H1 (cell line): ENCODE measurements at regions not wholly inside any gene's neighbourhood (a gene's known extent, or its start where the extent isn't known, plus 50 kb on each side); places are given as distances from the start of the nearest gene placed in this dataset.

Experiments
- CTCF ChIA-PET: fragments of 300-600 bp; sonication (Branson Sonifier 250); formaldehyde crosslinking; loops from one replicate; lab custom pipeline; 2021; ENCODE audit not compliant: partially characterized antibody; lab: Charles Lee
- POLR2A ChIA-PET: fragments of 300-600 bp; sonication (Branson Sonifier 250); formaldehyde crosslinking; loops from one replicate; lab custom pipeline; 2021; ENCODE audit warnings: inconsistent platforms; ENCODE audit not compliant: partially characterized antibody; lab: Charles Lee
- DNase-seq, 2 experiments: peaks; one replicate each; pipeline versions ENCODE4 v3.0.0 to v3.0.0-alpha.2; 2010 to 2022; ENCODE audit warnings: low spot score in 2 of 2, low read depth in 1 of 2, mixed read lengths in 1 of 2
- FAIRE-seq: peaks from 2 replicates; lab custom pipeline; 2011; peaks lifted over from hg19 to GRCh38; lab: Jason Lieb, UNC
- H2AFZ ChIP-seq: 2 replicates; pipeline ENCODE4 v1.8.1; 2012; ENCODE audit warnings: low read length, inconsistent platforms
- H2AK5ac ChIP-seq: 2 replicates; pipeline ENCODE4 v1.6.1; 2013; ENCODE audit warnings: low read depth, low read length
- H2BK120ac ChIP-seq: replicated peaks from 2 replicates; pipeline ENCODE3; 2013; ENCODE audit warnings: low read depth, low read length, inconsistent platforms
- H2BK12ac ChIP-seq: 2 replicates; pipeline ENCODE4 v1.6.1; 2013; ENCODE audit warnings: low read depth, low read length
- H2BK15ac ChIP-seq: 2 replicates; pipeline ENCODE4 v1.6.1; 2013; ENCODE audit warnings: low read length
- H2BK20ac ChIP-seq: 2 replicates; pipeline ENCODE4 v1.6.1; 2013; ENCODE audit warnings: low read length
- H2BK5ac ChIP-seq: 2 replicates; pipeline ENCODE4 v1.6.1; 2013; ENCODE audit warnings: low read depth, low read length
- H3K14ac ChIP-seq: 2 replicates; pipeline ENCODE4 v1.6.1; 2013; ENCODE audit warnings: inconsistent platforms; ENCODE audit not compliant: insufficient read length
- H3K18ac ChIP-seq: 2 replicates; pipeline ENCODE4 v1.6.1; 2013; ENCODE audit warnings: low read length; ENCODE audit errors: extremely low read depth
- H3K23ac ChIP-seq: 2 replicates; pipeline ENCODE4 v1.6.1; 2013; ENCODE audit warnings: inconsistent platforms; ENCODE audit not compliant: insufficient read length
- H3K23me2 ChIP-seq: 2 replicates; pipeline ENCODE4 v1.6.1; 2013; ENCODE audit warnings: low read depth, low read length
- H3K27ac ChIP-seq: 2 replicates; pipeline ENCODE4 v1.6.1; 2011; ENCODE audit warnings: low read depth, low read length, inconsistent platforms
- H3K27me3 ChIP-seq, 4 experiments: replicated peaks in 1 of 4; 1 replicate in 1 of 4; 2 replicates in 3 of 4; pipeline versions ENCODE4 v1.6.1 to v1.8.1; 2011 to 2013; ENCODE audit warnings: low read length in 3 of 4, mild to moderate bottlenecking in 3 of 4, inconsistent platforms in 2 of 4, mixed read lengths in 2 of 4, moderate library complexity in 1 of 4; ENCODE audit not compliant: control insufficient read depth in 3 of 4, insufficient read depth in 3 of 4; ENCODE audit errors: extremely low read depth in 1 of 4
- H3K36me3 ChIP-seq, 4 experiments: 2 replicates each; pipeline versions ENCODE4 v1.6.1 to v1.8.1; 2011 to 2013; ENCODE audit warnings: mild to moderate bottlenecking in 4 of 4, low read length in 3 of 4, moderate library complexity in 2 of 4, control low read depth in 1 of 4, inconsistent platforms in 1 of 4; ENCODE audit not compliant: insufficient read depth in 4 of 4, control insufficient read depth in 2 of 4
- H3K4ac ChIP-seq: replicated peaks from 2 replicates; pipeline ENCODE3; 2013; ENCODE audit warnings: low read length, low read depth, mixed read lengths, inconsistent platforms; ENCODE audit not compliant: insufficient read length
- H3K4me1 ChIP-seq, 4 experiments: replicated peaks in 1 of 4; 1 replicate in 1 of 4; 2 replicates in 3 of 4; pipeline versions ENCODE4 v1.6.1 to v1.8.1; 2011 to 2013; ENCODE audit warnings: low read length in 3 of 4, inconsistent platforms in 2 of 4, mixed read lengths in 1 of 4; ENCODE audit not compliant: insufficient read depth in 4 of 4, control insufficient read depth in 3 of 4
- H3K4me2 ChIP-seq, 2 experiments: 2 replicates each; pipeline versions ENCODE4 v1.6.1 to v1.8.1; 2011 to 2013; ENCODE audit warnings: low read depth in 2 of 2, low read length in 2 of 2, control low read depth in 1 of 2, inconsistent platforms in 1 of 2, mild to moderate bottlenecking in 1 of 2; ENCODE audit not compliant: insufficient read depth in 1 of 2
- H3K4me3 ChIP-seq, 4 experiments: fragments of 200-600, 300-600 bp in 1 of 4; sonication (generic), shearing (Covaris generic), sonication (Bioruptor Twin) in 1 of 4; 2 replicates each; pipeline versions ENCODE4 v1.5.1 to v1.8.1; 2011 to 2016; ENCODE audit warnings: low read length in 4 of 4, low read depth in 3 of 4, control low read depth in 2 of 4, inconsistent platforms in 2 of 4, mild to moderate bottlenecking in 2 of 4, mixed read lengths in 1 of 4, moderate library complexity in 1 of 4; ENCODE audit not compliant: insufficient read depth in 2 of 4; ENCODE audit errors: extremely low read depth in 1 of 4
- H3K56ac ChIP-seq: replicated peaks from 2 replicates; pipeline ENCODE3; 2013; ENCODE audit warnings: low read depth, mild to moderate bottlenecking, mixed read lengths, low read length, inconsistent platforms; ENCODE audit not compliant: insufficient read length
- H3K79me1 ChIP-seq: 2 replicates; pipeline ENCODE4 v1.6.1; 2013; ENCODE audit warnings: low read depth, low read length, control low read depth
- H3K79me2 ChIP-seq, 2 experiments: 2 replicates each; pipeline versions ENCODE4 v1.6.1 to v1.8.1; 2012 to 2013; ENCODE audit warnings: low read length in 2 of 2, mild to moderate bottlenecking in 2 of 2, inconsistent platforms in 1 of 2; ENCODE audit not compliant: insufficient read depth in 2 of 2, control insufficient read depth in 1 of 2
- H3K9ac ChIP-seq, 4 experiments: replicated peaks in 1 of 4; 1 replicate in 1 of 4; 2 replicates in 3 of 4; pipeline versions ENCODE4 v1.6.1 to v1.8.1; 2011 to 2013; ENCODE audit warnings: low read depth in 3 of 4, low read length in 3 of 4, control low read depth in 2 of 4, mild to moderate bottlenecking in 2 of 4, moderate library complexity in 2 of 4, inconsistent platforms in 1 of 4; ENCODE audit errors: extremely low read depth in 1 of 4
- H3K9me3 ChIP-seq, 2 experiments: 2 replicates each; pipeline versions ENCODE4 v1.6.1 to v1.8.1; 2012 to 2013; ENCODE audit warnings: mild to moderate bottlenecking in 2 of 2, moderate library complexity in 2 of 2, control low read depth in 1 of 2, inconsistent platforms in 1 of 2, low read depth in 1 of 2, low read length in 1 of 2, mixed read lengths in 1 of 2; ENCODE audit not compliant: insufficient read depth in 2 of 2
- H4K20me1 ChIP-seq, 2 experiments: replicated peaks in 1 of 2; 2 replicates each; pipeline versions ENCODE3 to v1.8.1; 2011 to 2013; ENCODE audit warnings: inconsistent platforms in 2 of 2, low read length in 2 of 2, mild to moderate bottlenecking in 1 of 2; ENCODE audit not compliant: insufficient read depth in 2 of 2, control insufficient read depth in 1 of 2
- H4K5ac ChIP-seq: 2 replicates; pipeline ENCODE4 v1.6.1; 2013; ENCODE audit warnings: low read length, low read depth, mixed read lengths, inconsistent platforms; ENCODE audit not compliant: insufficient read length
- H4K8ac ChIP-seq: 2 replicates; pipeline ENCODE4 v1.8.0; 2013; ENCODE audit warnings: mild to moderate bottlenecking, moderate library complexity, low read length, inconsistent platforms; ENCODE audit not compliant: insufficient read depth; ENCODE audit errors: extremely low read depth
- H4K91ac ChIP-seq: replicated peaks from 2 replicates; pipeline ENCODE3; 2013; ENCODE audit warnings: low read length, mixed read lengths, inconsistent platforms; ENCODE audit not compliant: insufficient read length
- KDM5A ChIP-seq: fragments of 200-600 bp; IDR thresholded peaks from 2 replicates; pipeline ENCODE4 v1.7.1; 2012; ENCODE audit warnings: mild to moderate bottlenecking, low read length, inconsistent platforms, mixed read lengths
- SUZ12 ChIP-seq: fragments of 200-600 bp; sonication (generic); IDR thresholded peaks from 2 replicates; pipeline ENCODE4 v1.6.1; 2012; ENCODE audit warnings: mild to moderate bottlenecking, inconsistent platforms, low read length, moderate library complexity, mixed read lengths
- WGBS, 2 experiments: shearing (Covaris generic) in 1 of 2; methylation state at CpG; one replicate each; pipeline versions ENCODE4 v1.1.6 to v1.1.7; 2013 to 2015; ENCODE audit warnings: low lambda C conversion rate in 2 of 2, mixed read lengths in 2 of 2, inconsistent platforms in 1 of 2, low coverage in 1 of 2, missing lambda C conversion rate in 1 of 2; ENCODE audit not compliant: insufficient replicate concordance in 2 of 2, insufficient coverage in 1 of 2, insufficient read length in 1 of 2; ENCODE audit errors: extremely low coverage in 1 of 2, missing lambda C conversion rate in 1 of 2; 5-methylcytosine and 5-hydroxymethylcytosine counted together

DNA sequence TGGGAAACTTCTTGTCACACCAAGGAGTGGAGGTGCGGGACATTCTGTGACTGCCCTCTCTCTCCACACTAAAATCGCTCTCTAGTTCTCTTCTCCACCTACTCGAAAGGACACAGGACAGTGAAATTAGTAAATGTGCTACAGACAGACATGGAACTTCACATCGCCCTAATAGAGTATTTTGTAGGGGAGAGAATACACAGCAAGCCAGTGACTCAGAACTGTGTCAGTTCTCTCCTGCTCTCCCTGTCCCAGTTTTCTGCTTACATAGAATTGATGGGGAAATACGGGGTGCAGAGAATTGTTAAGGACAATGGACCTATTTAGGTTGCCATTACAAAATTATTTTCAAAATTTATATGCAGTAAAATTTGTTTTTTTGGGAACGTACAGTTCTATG, 159.6 kb upstream of the GADL1 start:
- no peak overlapping the region for H4K5ac ChIP-seq
- H2AK5ac ChIP-seq, result no peak overlapping the region
- H3K4me1 ChIP-seq, result peaks cover 0 to 4% (median 1%) of the 10 kb centered on the region in 4 experiments; a peak in 3 of 7 replicates
- no peak overlapping the region for H3K27ac ChIP-seq
- ChIA-PET POLR2A (no interaction called here), CTCF (no interaction called here)
- no peak overlapping the region for H2BK15ac ChIP-seq
- H3K79me2 ChIP-seq, result no peaks in the 10 kb centered on the region
- no peak overlapping the region for H3K14ac ChIP-seq
- H3K79me1 ChIP-seq, result no peaks in the 10 kb centered on the region
- H3K9ac ChIP-seq, result no peak overlapping the region
- H3K56ac ChIP-seq, result no peak overlapping the region
- peak overlapping the region; percentile 67; the same call in 1 of the 2 replicates for H2AFZ ChIP-seq
- no peaks in the 10 kb centered on the region for H4K20me1 ChIP-seq
- H3K4me3 ChIP-seq, result no peak overlapping the region
- no peaks in the 10 kb centered on the region for H3K27me3 ChIP-seq
- peak overlapping the region; percentile 38; the same call in 1 of the 2 replicates for H3K18ac ChIP-seq
- FAIRE-seq (no peak), DNase-seq (no peak)
- no peak overlapping the region for H4K8ac ChIP-seq
- no peak overlapping the region for H2BK120ac ChIP-seq
- no peak overlapping the region for H3K4ac ChIP-seq
- no peak overlapping the region for H2BK20ac ChIP-seq
- H3K36me3 ChIP-seq, result no peaks in the 10 kb centered on the region; a peak in 1 of 8 replicates
- H3K9me3 ChIP-seq, result peaks cover 3 to 7% of the 10 kb centered on the region in 2 experiments; a peak in 1 of 4 replicates
- WGBS, 2 experiments, result 85 to 100% methylated on average over 1 to 6 of the region's 6 CpGs
- no peak overlapping the region for H2BK5ac ChIP-seq
- no peak overlapping the region for H3K23ac ChIP-seq
- no peak overlapping the region for H4K91ac ChIP-seq
- H2BK12ac ChIP-seq, result no peak overlapping the region
- 0 out of 2 replicates have a peak, but pooled peaks cover 2% of the 10 kb centered on the region for H3K23me2 ChIP-seq
- no peak overlapping the region for H3K4me2 ChIP-seq
- TF ChIP-seq SUZ12 (no peak), KDM5A (no peak)
